GM12874 (cell line): ENCODE measurements at regions not wholly inside any gene's neighbourhood (a gene's known extent, or its start where the extent isn't known, plus 50 kb on each side); places are given as distances from the start of the nearest gene placed in this dataset.

ENCODE experiments used
- TF ChIP-seq, protein P1 (sequence below): IDR thresholded peaks from 2 replicates; pipeline ENCODE4 v1.5.1; 2011; ENCODE audit warnings: low read depth, mild to moderate bottlenecking, control low read depth, low read length, moderate library complexity; ENCODE audit not compliant: insufficient read depth

DNA sequence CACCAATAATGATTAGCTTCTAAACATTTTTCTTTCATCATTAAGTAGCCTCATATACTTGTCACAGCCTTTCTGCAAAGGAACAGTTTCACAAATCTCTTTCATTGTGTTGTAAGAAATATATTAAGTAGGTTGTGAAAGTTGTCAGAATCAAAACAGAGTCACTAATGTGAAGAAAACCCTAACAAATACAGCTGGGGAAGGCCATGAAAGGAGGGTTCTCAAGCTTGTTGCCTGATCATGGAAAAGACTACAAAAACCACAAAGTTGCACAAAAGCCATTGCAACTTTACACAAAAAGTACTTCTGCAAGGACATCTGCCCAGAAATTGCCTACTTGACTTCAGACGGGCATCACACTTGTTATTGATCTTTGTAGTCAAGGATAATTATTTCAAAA is 216.1 kb downstream of the ALDH8A1 start:
- TF ChIP-seq, protein P1, sequence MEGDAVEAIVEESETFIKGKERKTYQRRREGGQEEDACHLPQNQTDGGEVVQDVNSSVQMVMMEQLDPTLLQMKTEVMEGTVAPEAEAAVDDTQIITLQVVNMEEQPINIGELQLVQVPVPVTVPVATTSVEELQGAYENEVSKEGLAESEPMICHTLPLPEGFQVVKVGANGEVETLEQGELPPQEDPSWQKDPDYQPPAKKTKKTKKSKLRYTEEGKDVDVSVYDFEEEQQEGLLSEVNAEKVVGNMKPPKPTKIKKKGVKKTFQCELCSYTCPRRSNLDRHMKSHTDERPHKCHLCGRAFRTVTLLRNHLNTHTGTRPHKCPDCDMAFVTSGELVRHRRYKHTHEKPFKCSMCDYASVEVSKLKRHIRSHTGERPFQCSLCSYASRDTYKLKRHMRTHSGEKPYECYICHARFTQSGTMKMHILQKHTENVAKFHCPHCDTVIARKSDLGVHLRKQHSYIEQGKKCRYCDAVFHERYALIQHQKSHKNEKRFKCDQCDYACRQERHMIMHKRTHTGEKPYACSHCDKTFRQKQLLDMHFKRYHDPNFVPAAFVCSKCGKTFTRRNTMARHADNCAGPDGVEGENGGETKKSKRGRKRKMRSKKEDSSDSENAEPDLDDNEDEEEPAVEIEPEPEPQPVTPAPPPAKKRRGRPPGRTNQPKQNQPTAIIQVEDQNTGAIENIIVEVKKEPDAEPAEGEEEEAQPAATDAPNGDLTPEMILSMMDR: no peak

DNA sequence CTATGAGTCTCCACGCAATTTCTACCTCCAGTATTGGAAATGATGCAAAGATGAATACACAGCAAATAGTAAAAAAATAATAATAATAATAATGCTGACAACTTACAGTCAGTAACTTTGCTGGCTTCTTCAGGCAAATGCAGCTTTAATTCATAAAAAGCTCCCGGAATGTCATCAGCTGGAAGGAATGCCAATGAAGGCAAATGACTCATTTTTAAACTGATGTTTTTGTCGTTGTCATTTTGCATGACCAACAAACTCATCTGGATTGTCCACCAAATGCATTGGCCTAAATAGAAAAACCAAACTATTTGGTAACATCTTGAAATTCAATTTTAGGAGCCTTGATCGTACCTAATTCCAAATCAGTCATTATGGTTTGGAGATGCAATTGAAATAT is 217.1 kb downstream of the ALDH8A1 start:
- TF ChIP-seq, protein P1: no peak

DNA sequence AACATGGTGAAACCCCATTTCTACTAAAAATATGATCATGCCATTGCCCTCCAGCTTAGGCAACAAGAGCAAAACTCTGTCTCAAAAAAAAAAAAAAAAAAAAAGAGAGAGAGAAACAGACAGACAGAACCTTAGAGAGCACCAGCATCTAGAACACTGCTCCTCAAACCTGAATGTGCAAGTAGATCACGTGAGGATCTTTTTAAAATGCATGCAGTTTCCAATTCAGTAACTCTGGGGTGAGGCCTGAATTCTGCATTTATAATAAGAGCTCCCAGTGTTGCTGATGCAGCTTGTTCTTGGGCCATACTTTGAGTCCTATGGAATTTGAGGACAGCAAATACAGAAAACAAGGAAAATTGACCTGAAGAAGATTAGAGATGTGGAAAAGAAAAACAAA is 218.3 kb downstream of the ALDH8A1 start:
- TF ChIP-seq, protein P1: no peak

DNA sequence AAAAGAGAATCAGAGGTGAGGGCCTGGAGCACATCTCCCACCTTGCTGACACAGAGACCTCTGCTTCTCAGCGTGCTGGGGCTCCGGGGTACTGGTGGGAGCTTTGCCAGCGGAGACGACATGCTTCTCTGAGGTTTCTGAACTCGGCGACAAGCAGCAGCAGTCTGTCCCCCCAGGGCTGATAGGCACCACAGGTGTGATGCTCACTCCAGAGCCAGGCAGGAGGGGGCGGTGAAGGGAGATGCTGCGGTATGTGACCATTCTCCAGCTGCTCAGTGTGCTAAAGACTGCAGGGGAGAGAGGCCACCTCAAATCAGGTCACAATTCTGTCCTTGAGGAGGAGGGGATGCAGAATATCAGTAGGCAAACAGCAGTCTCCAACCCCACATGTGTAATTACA is 219.9 kb downstream of the ALDH8A1 start:
- TF ChIP-seq, protein P1: no peak

DNA sequence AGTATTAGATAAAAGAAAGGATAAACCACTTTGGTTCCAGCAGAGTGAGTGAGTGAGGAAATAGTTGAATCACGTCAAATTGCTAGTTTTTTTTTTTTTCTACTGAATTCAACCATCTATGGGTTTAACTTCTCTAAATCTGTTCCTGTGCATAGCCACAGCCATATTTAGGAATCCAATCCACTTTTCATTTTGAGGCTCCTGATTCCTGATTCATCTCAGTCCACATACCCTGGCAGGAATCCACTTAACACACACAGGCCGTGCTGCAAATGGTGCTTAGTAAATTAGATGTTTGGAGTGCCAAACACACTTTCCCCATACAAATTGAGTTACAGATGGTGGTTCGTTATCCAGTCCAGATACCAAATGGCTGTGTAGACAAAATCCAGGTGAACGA is 220.3 kb downstream of the ALDH8A1 start:
- TF ChIP-seq, protein P1: no peak

DNA sequence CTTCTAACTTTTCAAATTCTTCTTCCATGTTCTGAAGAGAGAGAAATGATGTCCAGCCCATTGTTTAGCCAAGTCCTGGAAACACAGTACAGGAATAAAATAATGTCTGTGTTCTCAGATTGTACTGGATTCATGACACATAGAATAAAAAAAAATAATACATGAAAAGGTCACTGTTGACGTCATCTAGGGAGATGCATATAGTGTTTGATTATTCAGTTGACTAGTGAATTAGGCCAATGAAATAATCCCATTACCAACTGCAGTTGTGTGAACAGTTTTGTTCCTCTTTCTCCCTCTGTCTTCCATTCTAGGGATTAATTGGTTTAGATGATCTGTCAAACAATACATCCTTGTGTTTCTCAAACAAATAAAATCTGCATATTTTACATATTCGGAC is 222.8 kb downstream of the ALDH8A1 start:
- TF ChIP-seq, protein P1: no peak

DNA sequence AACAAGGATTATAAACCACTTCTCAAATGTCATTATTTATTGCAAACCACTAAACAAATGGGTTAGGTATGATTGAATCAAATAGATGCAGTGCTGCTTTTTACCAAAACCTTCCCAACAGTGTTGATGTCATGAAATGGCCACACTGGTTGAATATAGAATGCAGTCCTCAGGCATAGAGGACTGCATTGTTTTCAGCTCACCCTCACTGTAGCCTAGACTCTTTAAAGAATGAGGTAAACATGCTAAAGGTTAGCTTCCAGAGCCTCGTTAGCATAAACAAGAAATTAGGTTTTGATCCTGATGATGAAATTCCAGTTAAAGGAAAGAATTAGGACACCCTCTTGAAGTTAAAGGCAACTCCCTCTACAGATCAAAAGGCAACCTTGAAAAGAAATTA is 224.3 kb downstream of the ALDH8A1 start:
- TF ChIP-seq, protein P1: no peak
